CD4-positive, alpha-beta T cell (primary cell): ENCODE measurements at regions not wholly inside any gene's neighbourhood (a gene's known extent, or its start where the extent isn't known, plus 50 kb on each side); places are given as distances from the start of the nearest gene placed in this dataset.

Experiments
- ATAC-seq: fragments of 200-7000 bp; cut with Tn5 transposase; one replicate; pipeline ENCODE4 v1.10.0; 2022; ENCODE audit warnings: mild to moderate bottlenecking; ENCODE audit not compliant: poor library complexity
- CTCF ChIA-PET: fragments of 350-600 bp; sonication (Branson Sonifier 250); formaldehyde crosslinking; loops from one replicate; lab custom pipeline; 2021; ENCODE audit warnings: antibody characterized with exemption, inconsistent platforms; lab: Charles Lee
- POLR2A ChIA-PET: fragments of 350-600 bp; sonication (Branson Sonifier 250); formaldehyde crosslinking; loops from one replicate; lab custom pipeline; 2021; ENCODE audit warnings: antibody characterized with exemption, inconsistent platforms; lab: Charles Lee
- DNase-seq, 14 experiments: peaks; one replicate each; pipeline ENCODE4 v3.0.0-alpha.2; 2013 to 2020; ENCODE audit warnings: mixed read lengths in 2 of 14
- H3K27ac ChIP-seq, 2 donors: one replicate each; pipeline versions ENCODE4 v1.5.1 to v1.7.0; 2013; ENCODE audit warnings: low read length in 2 of 2, low read depth in 1 of 2, mild to moderate bottlenecking in 1 of 2
- H3K27me3 ChIP-seq, 2 experiments: 1 replicate in 1 of 2; 2 replicates in 1 of 2; pipeline versions ENCODE4 v1.6.1 to v1.7.0; 2013; ENCODE audit warnings: low read length in 2 of 2, control low read depth in 1 of 2, mild to moderate bottlenecking in 1 of 2, moderate library complexity in 1 of 2; ENCODE audit not compliant: insufficient read depth in 2 of 2, control insufficient read depth in 1 of 2
- H3K36me3 ChIP-seq: one replicate; pipeline ENCODE4 v1.6.1; 2013; ENCODE audit warnings: low read length, control low read depth; ENCODE audit not compliant: insufficient read depth
- H3K4me1 ChIP-seq: one replicate; pipeline ENCODE4 v1.6.1; 2013; ENCODE audit warnings: low read length, control low read depth; ENCODE audit not compliant: insufficient read depth
- H3K4me3 ChIP-seq: one replicate; pipeline ENCODE4 v1.5.1; 2013; ENCODE audit warnings: mild to moderate bottlenecking, low read length, moderate library complexity
- H3K9me3 ChIP-seq, 2 experiments: 1 replicate in 1 of 2; 2 replicates in 1 of 2; pipeline versions ENCODE4 v1.6.1 to v1.7.0; 2013; ENCODE audit warnings: low read length in 2 of 2, mild to moderate bottlenecking in 2 of 2, control low read depth in 1 of 2, moderate library complexity in 1 of 2; ENCODE audit not compliant: control insufficient read depth in 1 of 2, insufficient read depth in 1 of 2
- H3K27ac Mint-ChIP-seq: one replicate; pipeline ENCODE4 v1.8.0; 2020; ENCODE audit warnings: mixed read lengths
- H3K27me3 Mint-ChIP-seq: one replicate; pipeline ENCODE4 v1.8.0; 2021; ENCODE audit warnings: mixed read lengths
- H3K36me3 Mint-ChIP-seq: one replicate; pipeline ENCODE4 v1.8.0; 2021; ENCODE audit warnings: low read depth, mixed read lengths
- H3K4me1 Mint-ChIP-seq: one replicate; pipeline ENCODE4 v1.8.0; 2021; ENCODE audit warnings: low read depth, mixed read lengths
- H3K4me3 Mint-ChIP-seq: one replicate; pipeline ENCODE4 v1.8.0; 2020; ENCODE audit warnings: mild to moderate bottlenecking, mixed read lengths
- H3K9me3 Mint-ChIP-seq: one replicate; pipeline ENCODE4 v1.8.0; 2020; ENCODE audit warnings: mixed read lengths
- intact Hi-C, 2 experiments: fragments of 100-400 bp; cut with DNase I in 1 of 2; cut with micrococcal nuclease in 1 of 2; formaldehyde crosslinking; loops; one replicate each; pipeline versions ENCODE4 v1.15.1 to v1.9.0; 2023 to 2025; cut with DNase I, micrococcal nuclease
- TF ChIP-seq, protein P1 (sequence below): fragments of 200-600 bp; IDR thresholded peaks from one replicate; pipeline ENCODE4 v1.8.0; 2022; ENCODE audit warnings: antibody characterized with exemption, mild to moderate bottlenecking

DNA sequence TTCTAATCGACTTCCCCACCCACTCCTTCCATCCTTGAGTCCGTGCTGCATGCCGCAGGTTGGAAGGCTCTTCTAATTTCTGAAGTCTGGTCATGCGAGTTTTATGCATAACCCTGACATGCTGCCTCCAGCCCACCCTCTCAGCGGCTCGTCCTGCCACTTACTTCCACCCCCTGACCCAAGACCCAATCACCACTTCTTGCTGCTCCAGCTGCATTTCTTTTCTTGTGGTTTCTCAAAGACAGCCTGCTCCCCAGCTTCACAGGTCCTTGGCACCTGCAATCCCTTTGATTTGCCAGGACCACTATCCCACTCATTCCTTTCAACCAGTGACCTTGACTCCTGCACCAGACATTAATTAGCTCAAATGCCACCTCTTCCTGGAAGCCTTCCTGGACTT, 486.7 kb downstream of the VRK1 start:
- Histone ChIP-seq H3K4me1 (no peaks in the 10 kb centered on the region), H3K27ac (no peak overlapping the region), H3K9me3 (no peaks in the 10 kb centered on the region), H3K36me3 (no peaks in the 10 kb centered on the region), H3K4me3 (no peak overlapping the region), H3K27me3 (peaks cover 0 to 2% of the 10 kb centered on the region in 2 experiments)
- Mint-ChIP-seq H3K9me3 (no peaks in the 10 kb centered on the region), H3K4me3 (no peak overlapping the region), H3K27me3 (peaks cover 9% of the 10 kb centered on the region), H3K27ac (no peak overlapping the region), H3K36me3 (no peaks in the 10 kb centered on the region), H3K4me1 (no peaks in the 10 kb centered on the region)
- intact Hi-C loops: no loop called here
- TF ChIP-seq, protein P1, sequence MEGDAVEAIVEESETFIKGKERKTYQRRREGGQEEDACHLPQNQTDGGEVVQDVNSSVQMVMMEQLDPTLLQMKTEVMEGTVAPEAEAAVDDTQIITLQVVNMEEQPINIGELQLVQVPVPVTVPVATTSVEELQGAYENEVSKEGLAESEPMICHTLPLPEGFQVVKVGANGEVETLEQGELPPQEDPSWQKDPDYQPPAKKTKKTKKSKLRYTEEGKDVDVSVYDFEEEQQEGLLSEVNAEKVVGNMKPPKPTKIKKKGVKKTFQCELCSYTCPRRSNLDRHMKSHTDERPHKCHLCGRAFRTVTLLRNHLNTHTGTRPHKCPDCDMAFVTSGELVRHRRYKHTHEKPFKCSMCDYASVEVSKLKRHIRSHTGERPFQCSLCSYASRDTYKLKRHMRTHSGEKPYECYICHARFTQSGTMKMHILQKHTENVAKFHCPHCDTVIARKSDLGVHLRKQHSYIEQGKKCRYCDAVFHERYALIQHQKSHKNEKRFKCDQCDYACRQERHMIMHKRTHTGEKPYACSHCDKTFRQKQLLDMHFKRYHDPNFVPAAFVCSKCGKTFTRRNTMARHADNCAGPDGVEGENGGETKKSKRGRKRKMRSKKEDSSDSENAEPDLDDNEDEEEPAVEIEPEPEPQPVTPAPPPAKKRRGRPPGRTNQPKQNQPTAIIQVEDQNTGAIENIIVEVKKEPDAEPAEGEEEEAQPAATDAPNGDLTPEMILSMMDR: no peak
- POLR2A ChIA-PET: no interaction called here
- CTCF ChIA-PET: no interaction called here
- ATAC-seq (no peak), DNase-seq (no peak)

DNA sequence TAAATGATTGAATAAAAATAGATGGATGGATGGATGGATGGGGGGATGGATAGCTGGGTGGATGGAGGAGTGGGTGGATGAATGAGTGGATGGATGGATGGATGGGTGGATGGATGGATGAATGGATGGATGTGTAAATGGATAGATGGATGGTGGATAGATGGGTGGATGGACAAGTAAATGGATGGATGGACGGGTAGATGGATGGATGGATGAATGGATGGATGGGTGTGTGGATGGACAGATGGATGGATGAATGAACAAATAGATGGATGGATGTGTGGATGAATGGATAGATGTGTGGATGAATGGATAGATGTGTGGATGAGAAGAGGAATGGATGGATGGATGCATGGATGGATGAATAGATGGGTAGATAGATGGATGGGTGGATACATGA, 490.8 kb downstream of the VRK1 start:
- POLR2A ChIA-PET: no interaction called here

DNA sequence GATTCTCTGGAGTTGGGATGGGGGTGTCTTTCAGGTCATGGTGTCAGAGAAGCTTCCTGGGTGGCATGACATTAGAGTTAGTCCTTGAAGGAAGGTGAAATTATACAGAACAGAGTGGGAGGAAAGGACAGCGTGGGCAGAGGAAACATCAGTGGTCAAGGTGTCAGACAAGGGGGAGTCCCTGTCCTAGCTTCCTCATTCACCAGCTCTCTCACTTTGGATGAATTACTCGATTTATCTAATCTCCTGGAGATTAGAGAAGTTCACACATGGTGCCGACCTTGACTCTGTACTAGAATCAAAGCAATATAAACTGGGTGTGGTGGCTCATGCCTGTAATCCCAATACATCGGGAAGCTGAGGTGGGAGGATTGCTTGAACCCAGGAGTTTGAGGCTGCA, 492.9 kb downstream of the VRK1 start:
- H3K9me3 ChIP-seq: no peaks in the 10 kb centered on the region
- ATAC-seq (no peak), DNase-seq (no peak)
- no peak overlapping the region for H3K4me3 ChIP-seq
- no peaks in the 10 kb centered on the region for H3K36me3 ChIP-seq
- H3K27me3 ChIP-seq: no peaks in the 10 kb centered on the region
- no peaks in the 10 kb centered on the region for H3K9me3 Mint-ChIP-seq
- no peak overlapping the region for H3K4me3 Mint-ChIP-seq
- intact Hi-C loops: no loop called here
- H3K27ac ChIP-seq: no peak overlapping the region
- peaks cover 4% of the 10 kb centered on the region for H3K4me1 ChIP-seq
- no peaks in the 10 kb centered on the region for H3K36me3 Mint-ChIP-seq
- no peak overlapping the region for H3K27ac Mint-ChIP-seq
- H3K27me3 Mint-ChIP-seq: peaks cover 11% of the 10 kb centered on the region
- ChIA-PET CTCF (no interaction called here), POLR2A (no interaction called here)
- TF ChIP-seq, protein P1: no peak
- peaks cover 9% of the 10 kb centered on the region for H3K4me1 Mint-ChIP-seq

More for the DNA sequence above, 490.8 kb downstream of the VRK1 start:
- ATAC-seq (no peak), DNase-seq (no peak)
- TF ChIP-seq, protein P1: no peak
- peaks cover 9% of the 10 kb centered on the region for H3K4me1 Mint-ChIP-seq
- no peak overlapping the region for H3K4me3 Mint-ChIP-seq
- no peaks in the 10 kb centered on the region for H3K36me3 Mint-ChIP-seq
- H3K4me1 ChIP-seq: peaks cover 4% of the 10 kb centered on the region
- intact Hi-C loops: no loop called here
- peaks cover 11% of the 10 kb centered on the region for H3K27me3 Mint-ChIP-seq
- CTCF ChIA-PET: no interaction called here
- no peak overlapping the region for H3K4me3 ChIP-seq
- no peaks in the 10 kb centered on the region for H3K27me3 ChIP-seq
- no peaks in the 10 kb centered on the region for H3K9me3 ChIP-seq
- H3K36me3 ChIP-seq: no peaks in the 10 kb centered on the region
- no peak overlapping the region for H3K27ac ChIP-seq
- H3K27ac Mint-ChIP-seq: no peak overlapping the region
- no peaks in the 10 kb centered on the region for H3K9me3 Mint-ChIP-seq
